Liver (tissue), 8 donors: ENCODE measurements at regions not wholly inside any gene's neighbourhood (a gene's known extent, or its start where the extent isn't known, plus 50 kb on each side); places are given as distances from the start of the nearest gene placed in this dataset.

ENCODE experiments used
- DNase-seq: peaks from one replicate; pipeline ENCODE4 v3.0.0-alpha.2; 2017; ENCODE audit warnings: low spot score
- H3K27ac ChIP-seq, 2 donors: one replicate each; pipeline ENCODE4 v1.7.0; 2013; ENCODE audit warnings: inconsistent platforms in 2 of 2, low read length in 2 of 2, control low read depth in 1 of 2, low read depth in 1 of 2, mild to moderate bottlenecking in 1 of 2
- H3K27me3 ChIP-seq, 4 donors: one replicate each; pipeline versions ENCODE4 v1.6.1 to v1.7.0; 2013; ENCODE audit warnings: low read length in 3 of 4, inconsistent platforms in 1 of 4, mild to moderate bottlenecking in 1 of 4, moderate library complexity in 1 of 4; ENCODE audit not compliant: control insufficient read depth in 4 of 4, insufficient read depth in 4 of 4
- H3K36me3 ChIP-seq, 4 donors: one replicate each; pipeline versions ENCODE4 v1.6.1 to v1.7.0; 2013; ENCODE audit warnings: low read length in 3 of 4, mild to moderate bottlenecking in 3 of 4, low read depth in 1 of 4, moderate library complexity in 1 of 4; ENCODE audit not compliant: control insufficient read depth in 4 of 4, insufficient read depth in 3 of 4
- H3K4me1 ChIP-seq, 4 donors: one replicate each; pipeline versions ENCODE4 v1.6.1 to v1.7.0; 2013; ENCODE audit warnings: low read length in 3 of 4, mild to moderate bottlenecking in 3 of 4, moderate library complexity in 1 of 4; ENCODE audit not compliant: control insufficient read depth in 4 of 4, insufficient read depth in 4 of 4
- H3K4me3 ChIP-seq, 3 donors: one replicate each; pipeline versions ENCODE4 v1.6.1 to v1.7.0; 2013; ENCODE audit warnings: low read length in 3 of 3, control low read depth in 1 of 3, low read depth in 1 of 3, mild to moderate bottlenecking in 1 of 3
- H3K9ac ChIP-seq, 2 donors: one replicate each; pipeline ENCODE4 v1.7.0; 2013; ENCODE audit warnings: low read length in 2 of 2, mild to moderate bottlenecking in 2 of 2, moderate library complexity in 2 of 2, control low read depth in 1 of 2, low read depth in 1 of 2
- H3K9me3 ChIP-seq, 4 donors: one replicate each; pipeline versions ENCODE4 v1.6.1 to v1.7.0; 2013; ENCODE audit warnings: low read length in 3 of 4; ENCODE audit not compliant: control insufficient read depth in 4 of 4
- ATF3 ChIP-seq: IDR thresholded peaks from 2 replicates; pipeline ENCODE4 v1.6.1; 2016; ENCODE audit warnings: antibody characterized with exemption
- CTCF ChIP-seq: fragments of 150-350 bp; IDR thresholded peaks from 2 replicates; pipeline ENCODE4 v1.5.1; 2017; ENCODE audit warnings: improper control_type of control experiment, low read depth, low read length; ENCODE audit not compliant: missing input control
- FOXA1 ChIP-seq: IDR thresholded peaks from 2 replicates; pipeline ENCODE4 v1.6.1; 2016; ENCODE audit warnings: antibody characterized with exemption
- FOXA2 ChIP-seq: IDR thresholded peaks from 2 replicates; pipeline ENCODE4 v1.6.1; 2016; ENCODE audit warnings: antibody characterized with exemption
- GABPA ChIP-seq, 2 donors: IDR thresholded peaks in 1 of 2; conservative IDR thresholded peaks in 1 of 2; 2 replicates each; pipeline ENCODE4 v1.6.1; 2016; ENCODE audit warnings: antibody characterized with exemption in 2 of 2, mild to moderate bottlenecking in 1 of 2, moderate library complexity in 1 of 2
- HNF4A ChIP-seq, 2 donors: conservative IDR thresholded peaks; 2 replicates each; pipeline ENCODE4 v1.6.1; 2016; ENCODE audit warnings: antibody characterized with exemption in 2 of 2, mild to moderate bottlenecking in 2 of 2
- HNF4G ChIP-seq: IDR thresholded peaks from 2 replicates; pipeline ENCODE4 v1.6.1; 2016; ENCODE audit warnings: antibody characterized with exemption
- MAX ChIP-seq: IDR thresholded peaks from 2 replicates; pipeline ENCODE4 v1.6.1; 2016; ENCODE audit warnings: antibody characterized with exemption
- RAD21 ChIP-seq, 2 donors: IDR thresholded peaks; 2 replicates each; pipeline ENCODE4 v1.6.1; 2016; ENCODE audit warnings: antibody characterized with exemption in 2 of 2, mild to moderate bottlenecking in 2 of 2
- REST ChIP-seq: IDR thresholded peaks from 2 replicates; pipeline ENCODE4 v1.6.1; 2016; ENCODE audit warnings: antibody characterized with exemption, mild to moderate bottlenecking
- RXRA ChIP-seq, 2 donors: IDR thresholded peaks; 2 replicates each; pipeline ENCODE4 v1.6.1; 2017 to 2018; ENCODE audit warnings: antibody characterized with exemption in 2 of 2, mild to moderate bottlenecking in 1 of 2
- SP1 ChIP-seq: IDR thresholded peaks from 2 replicates; pipeline ENCODE4 v1.6.1; 2018; ENCODE audit warnings: antibody characterized with exemption, mild to moderate bottlenecking
- TAF1 ChIP-seq: conservative IDR thresholded peaks from 2 replicates; pipeline ENCODE4 v1.6.1; 2016; ENCODE audit warnings: antibody characterized with exemption, mild to moderate bottlenecking
- YY1 ChIP-seq: IDR thresholded peaks from 2 replicates; pipeline ENCODE4 v1.6.1; 2016; ENCODE audit warnings: antibody characterized with exemption, mild to moderate bottlenecking
- ZBTB33 ChIP-seq: IDR thresholded peaks from 2 replicates; pipeline ENCODE4 v1.6.1; 2016; ENCODE audit warnings: antibody characterized with exemption
- WGBS: extraction: QIAGEN DNeasy Blood & Tissue Kit; methylation state at CpG from one replicate; pipeline ENCODE4 v1.1.7; 2013; 5-methylcytosine and 5-hydroxymethylcytosine counted together
- donor health status: healthy.
- donor health status: healthy.
- donor health status: healthy.
- donor health status: healthy.
- donor health status: healthy.

GRCh38 chr14:82549306-82549990 lies 1015.8 kb upstream of the SEL1L start:
- Histone ChIP-seq H3K9me3 (no peaks in the 10 kb centered on the region), H3K27me3 (no peaks in the 10 kb centered on the region), H3K4me3 (no peak overlapping the region), H3K27ac (no peak overlapping the region), H3K9ac (no peak overlapping the region), H3K36me3 (no peaks in the 10 kb centered on the region), H3K4me1 (no peaks in the 10 kb centered on the region)
- TF ChIP-seq ZBTB33 (no peak), HNF4A (conservative IDR thresholded peaks at IDR 0.05) (no peak), RXRA (IDR thresholded peaks at IDR 0.05) (no peak), RAD21 (IDR thresholded peaks at IDR 0.05) (no peak), CTCF (no peak), FOXA1 (no peak), TAF1 (no peak), MAX (no peak), REST (no peak), HNF4G (no peak), GABPA (IDR thresholded peaks at IDR 0.05 in 1 of 2, conservative IDR thresholded peaks at IDR 0.05 in 1 of 2) (no peak), FOXA2 (no peak), SP1 (no peak)
- DNase-seq = no peak
- WGBS = 69% methylated on average over 9 of the region's 9 CpGs

- Histone ChIP-seq H3K4me3 (no peak overlapping the region), H3K36me3 (no peaks in the 10 kb centered on the region), H3K4me1 (no peaks in the 10 kb centered on the region), H3K9ac (no peak overlapping the region), H3K27me3 (peaks cover 0 to 2% (median 0%) of the 10 kb centered on the region in 4 donors), H3K27ac (no peak overlapping the region), H3K9me3 (no peaks in the 10 kb centered on the region)
- WGBS = 51% methylated on average over 2 of the region's 2 CpGs
- DNase-seq = no peak
- TF ChIP-seq ATF3 (no peak), FOXA2 (no peak), FOXA1 (no peak), RXRA (IDR thresholded peaks at IDR 0.05) (no peak), TAF1 (no peak), HNF4A (conservative IDR thresholded peaks at IDR 0.05) (no peak), CTCF (no peak), MAX (no peak), SP1 (no peak), REST (no peak), GABPA (IDR thresholded peaks at IDR 0.05 in 1 of 2, conservative IDR thresholded peaks at IDR 0.05 in 1 of 2) (no peak), HNF4G (no peak), YY1 (no peak), RAD21 (IDR thresholded peaks at IDR 0.05) (no peak)
Measured at GRCh38 chr14:82562881-82563280, 1029.2 kb upstream of the SEL1L start.
